B cell (primary cell): ENCODE measurements at regions not wholly inside any gene's neighbourhood (a gene's known extent, or its start where the extent isn't known, plus 50 kb on each side); places are given as distances from the start of the nearest gene placed in this dataset.

Experiments used
- EZH2 ChIP-seq: IDR thresholded peaks from 2 replicates; pipeline ENCODE4 v1.6.1; 2012; ENCODE audit warnings: borderline replicate concordance, low read depth, mild to moderate bottlenecking, moderate library complexity, low read length; ENCODE audit not compliant: insufficient read depth, poor library complexity, severe bottlenecking
- TF ChIP-seq, protein P1 (sequence below): fragments of 200-600 bp; IDR thresholded peaks from one replicate; pipeline ENCODE4 v1.8.0; 2022; ENCODE audit warnings: antibody characterized with exemption, mild to moderate bottlenecking

GRCh38 chr3:74165211-74165610 lies 449.2 kb downstream of the CNTN3 start:
- TF ChIP-seq, protein P1, sequence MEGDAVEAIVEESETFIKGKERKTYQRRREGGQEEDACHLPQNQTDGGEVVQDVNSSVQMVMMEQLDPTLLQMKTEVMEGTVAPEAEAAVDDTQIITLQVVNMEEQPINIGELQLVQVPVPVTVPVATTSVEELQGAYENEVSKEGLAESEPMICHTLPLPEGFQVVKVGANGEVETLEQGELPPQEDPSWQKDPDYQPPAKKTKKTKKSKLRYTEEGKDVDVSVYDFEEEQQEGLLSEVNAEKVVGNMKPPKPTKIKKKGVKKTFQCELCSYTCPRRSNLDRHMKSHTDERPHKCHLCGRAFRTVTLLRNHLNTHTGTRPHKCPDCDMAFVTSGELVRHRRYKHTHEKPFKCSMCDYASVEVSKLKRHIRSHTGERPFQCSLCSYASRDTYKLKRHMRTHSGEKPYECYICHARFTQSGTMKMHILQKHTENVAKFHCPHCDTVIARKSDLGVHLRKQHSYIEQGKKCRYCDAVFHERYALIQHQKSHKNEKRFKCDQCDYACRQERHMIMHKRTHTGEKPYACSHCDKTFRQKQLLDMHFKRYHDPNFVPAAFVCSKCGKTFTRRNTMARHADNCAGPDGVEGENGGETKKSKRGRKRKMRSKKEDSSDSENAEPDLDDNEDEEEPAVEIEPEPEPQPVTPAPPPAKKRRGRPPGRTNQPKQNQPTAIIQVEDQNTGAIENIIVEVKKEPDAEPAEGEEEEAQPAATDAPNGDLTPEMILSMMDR: no peak
- TF ChIP-seq EZH2: no peak
